MM.1S (cell line): ENCODE measurements at regions not wholly inside any gene's neighbourhood (a gene's known extent, or its start where the extent isn't known, plus 50 kb on each side); places are given as distances from the start of the nearest gene placed in this dataset.

ENCODE experiments used
- EZH2 ChIP-seq: fragments of 300-600 bp; sonication (generic); optimal IDR thresholded peaks from 2 replicates; pipeline ENCODE3; 2017; ENCODE audit warnings: low read depth, mild to moderate bottlenecking, antibody characterized with exemption, low read length, mixed read lengths
- TF ChIP-seq, protein P1 (sequence below): fragments of 300-600 bp; sonication (generic); IDR thresholded peaks from 2 replicates; pipeline ENCODE4 v1.5.1; 2016; ENCODE audit warnings: antibody characterized with exemption, low read length, mixed read lengths

DNA sequence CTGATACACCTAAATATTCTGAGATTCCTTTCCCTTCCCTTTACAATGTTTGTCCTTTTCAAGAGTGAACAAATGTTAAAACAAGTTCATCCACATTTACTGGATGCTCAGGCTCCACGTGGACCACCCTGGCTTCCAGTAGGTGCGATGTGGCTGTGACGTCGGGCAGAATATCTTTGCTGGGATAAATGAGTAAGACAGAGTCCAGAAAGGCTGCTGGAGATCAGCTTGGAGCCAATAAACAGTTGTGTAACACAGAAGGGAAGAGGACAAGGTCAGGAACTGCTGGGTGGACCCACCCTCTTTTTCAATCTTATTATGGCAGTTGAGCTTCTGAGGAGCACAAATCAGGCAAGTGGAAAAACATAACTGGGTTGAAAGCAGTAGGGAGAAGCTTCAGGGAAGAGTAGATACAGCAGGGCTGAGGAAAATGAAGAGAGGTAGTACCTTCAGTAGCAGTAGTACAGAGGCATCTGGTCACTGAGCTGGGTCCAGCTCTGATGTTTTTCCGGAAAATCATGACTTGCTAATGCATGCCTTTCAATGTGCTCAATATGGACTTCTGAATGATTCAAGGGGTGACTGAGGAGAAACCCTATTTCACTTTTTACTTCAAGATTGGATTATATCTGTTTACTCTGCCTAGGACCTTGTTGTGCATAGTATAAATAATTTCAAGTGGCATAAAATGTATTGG, 171.8 kb upstream of the MAD2L1 start:
- TF ChIP-seq, protein P1, sequence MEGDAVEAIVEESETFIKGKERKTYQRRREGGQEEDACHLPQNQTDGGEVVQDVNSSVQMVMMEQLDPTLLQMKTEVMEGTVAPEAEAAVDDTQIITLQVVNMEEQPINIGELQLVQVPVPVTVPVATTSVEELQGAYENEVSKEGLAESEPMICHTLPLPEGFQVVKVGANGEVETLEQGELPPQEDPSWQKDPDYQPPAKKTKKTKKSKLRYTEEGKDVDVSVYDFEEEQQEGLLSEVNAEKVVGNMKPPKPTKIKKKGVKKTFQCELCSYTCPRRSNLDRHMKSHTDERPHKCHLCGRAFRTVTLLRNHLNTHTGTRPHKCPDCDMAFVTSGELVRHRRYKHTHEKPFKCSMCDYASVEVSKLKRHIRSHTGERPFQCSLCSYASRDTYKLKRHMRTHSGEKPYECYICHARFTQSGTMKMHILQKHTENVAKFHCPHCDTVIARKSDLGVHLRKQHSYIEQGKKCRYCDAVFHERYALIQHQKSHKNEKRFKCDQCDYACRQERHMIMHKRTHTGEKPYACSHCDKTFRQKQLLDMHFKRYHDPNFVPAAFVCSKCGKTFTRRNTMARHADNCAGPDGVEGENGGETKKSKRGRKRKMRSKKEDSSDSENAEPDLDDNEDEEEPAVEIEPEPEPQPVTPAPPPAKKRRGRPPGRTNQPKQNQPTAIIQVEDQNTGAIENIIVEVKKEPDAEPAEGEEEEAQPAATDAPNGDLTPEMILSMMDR = no peak
- TF ChIP-seq EZH2 = no peak
